ENCODE measurements at regions not wholly inside any gene's neighbourhood (a gene's known extent, or its start where the extent isn't known, plus 50 kb on each side); places are given as distances from the start of the nearest gene placed in this dataset.

- TF ChIP-seq CTCF (IDR thresholded peaks at IDR 0.05) (no peak), BHLHE40 (IDR thresholded peaks at IDR 0.05; ENCODE audit: low read depth, low read length) (no peak), HES2 (IDR thresholded peaks at IDR 0.05) (no peak), TFCP2L1 (CRISPR knock-in tag; IDR thresholded peaks at IDR 0.05) (no peak), HOXA7 (CRISPR knock-in tag; IDR thresholded peaks at IDR 0.05) (no peak)
These were observed 181.7 kb upstream of the RHOBTB1 start for GRCh38 chr10:61125560-61126170.

Data from A549 (cell line).